Vagina (tissue), 2 donors: ENCODE measurements at regions not wholly inside any gene's neighbourhood (a gene's known extent, or its start where the extent isn't known, plus 50 kb on each side); places are given as distances from the start of the nearest gene placed in this dataset.

ENCODE experiments used
- CTCF ChIP-seq, 3 experiments: fragments of 450-650 bp in 2 of 3; fragments of 200-600 bp in 1 of 3; sonication (generic) in 1 of 3; IDR thresholded peaks; one replicate each; pipeline ENCODE4 v1.5.1; 2017 to 2019; ENCODE audit warnings: antibody characterized with exemption in 3 of 3, mild to moderate bottlenecking in 2 of 3, moderate library complexity in 2 of 3
- POLR2A ChIP-seq, 2 donors: fragments of 450-650 bp; IDR thresholded peaks; one replicate each; pipeline ENCODE4 v1.6.1; 2017; ENCODE audit warnings: antibody characterized with exemption in 2 of 2, mild to moderate bottlenecking in 2 of 2, moderate library complexity in 2 of 2

- no peak for TF ChIP-seq CTCF (IDR thresholded peaks at IDR 0.05)
- TF ChIP-seq POLR2A (IDR thresholded peaks at IDR 0.05) = no peak
Observed at GRCh38 chr18:67007085-67007484, 403.2 kb upstream of the CDH19 start.
